Mesodermal cell (in vitro differentiated cells): ENCODE measurements at regions not wholly inside any gene's neighbourhood (a gene's known extent, or its start where the extent isn't known, plus 50 kb on each side); places are given as distances from the start of the nearest gene placed in this dataset.

ENCODE experiments used
- H3K27ac ChIP-seq: 2 replicates; pipeline ENCODE4 v1.7.0; 2013; ENCODE audit warnings: mild to moderate bottlenecking, low read depth, low read length, moderate library complexity; ENCODE audit not compliant: severe bottlenecking
- H3K36me3 ChIP-seq: 2 replicates; pipeline ENCODE4 v1.7.1; 2013; ENCODE audit warnings: mild to moderate bottlenecking, low read length, moderate library complexity; ENCODE audit not compliant: control insufficient read depth, insufficient read depth
- H3K4me1 ChIP-seq: one replicate; pipeline ENCODE4 v1.7.1; 2013; ENCODE audit warnings: mild to moderate bottlenecking, low read length; ENCODE audit not compliant: insufficient read depth, control insufficient read depth, poor library complexity, severe bottlenecking
- H3K4me3 ChIP-seq: 2 replicates; pipeline ENCODE4 v1.7.0; 2013; ENCODE audit warnings: low read length, control low read depth, mild to moderate bottlenecking; ENCODE audit not compliant: insufficient read depth, poor library complexity, severe bottlenecking; ENCODE audit errors: extremely low read depth
- H3K9me3 ChIP-seq: 2 replicates; pipeline ENCODE4 v1.7.1; 2013; ENCODE audit warnings: mild to moderate bottlenecking, low read length, moderate library complexity; ENCODE audit not compliant: control insufficient read depth
- WGBS, 2 experiments: methylation state at CpG; one replicate each; pipeline ENCODE4 v1.1.5; 2013; ENCODE audit warnings: missing lambda C conversion rate in 2 of 2; ENCODE audit not compliant: insufficient coverage in 2 of 2; 5-methylcytosine and 5-hydroxymethylcytosine counted together

GRCh38 chr7:81370822-81371221, 399.0 kb downstream of the HGF start:
- Histone ChIP-seq H3K27ac (no peak overlapping the region), H3K4me1 (no peaks in the 10 kb centered on the region), H3K36me3 (no peaks in the 10 kb centered on the region), H3K9me3 (no peaks in the 10 kb centered on the region), H3K4me3 (no peak overlapping the region)
- WGBS, 2 experiments = no CpG with 5 or more reads among the region's 1 CpG

GRCh38 chr7:81367326-81367931, 402.4 kb downstream of the HGF start:
- Histone ChIP-seq H3K4me3 (no peak overlapping the region), H3K27ac (no peak overlapping the region), H3K4me1 (no peaks in the 10 kb centered on the region), H3K9me3 (no peaks in the 10 kb centered on the region), H3K36me3 (no peaks in the 10 kb centered on the region)
- WGBS, 2 experiments = 89 to 92% methylated on average over 2 of the region's 3 CpGs

- Histone ChIP-seq H3K27ac (no peak overlapping the region), H3K36me3 (no peaks in the 10 kb centered on the region), H3K4me1 (no peaks in the 10 kb centered on the region), H3K9me3 (no peaks in the 10 kb centered on the region), H3K4me3 (no peak overlapping the region)
These were observed 403.3 kb downstream of the HGF start for GRCh38 chr7:81366546-81366945.

- 73 to 82% methylated on average over 2 of the region's 2 CpGs for WGBS, 2 experiments
- Histone ChIP-seq H3K4me3 (no peak overlapping the region), H3K36me3 (no peaks in the 10 kb centered on the region), H3K27ac (no peak overlapping the region), H3K4me1 (no peaks in the 10 kb centered on the region), H3K9me3 (no peaks in the 10 kb centered on the region)
These were observed 408.0 kb downstream of the HGF start for GRCh38 chr7:81361769-81362312.

GRCh38 chr7:81355911-81356310, 413.9 kb downstream of the HGF start:
- Histone ChIP-seq H3K36me3 (no peaks in the 10 kb centered on the region), H3K9me3 (no peaks in the 10 kb centered on the region), H3K27ac (no peak overlapping the region), H3K4me1 (no peaks in the 10 kb centered on the region), H3K4me3 (no peak overlapping the region)
- no CpG with 5 or more reads among the region's 2 CpGs for WGBS, 2 experiments

- no peak overlapping the region for H3K27ac ChIP-seq
- H3K4me1 ChIP-seq = no peaks in the 10 kb centered on the region
- H3K36me3 ChIP-seq = no peaks in the 10 kb centered on the region
- WGBS, 2 experiments = no CpG with 5 or more reads among the region's 5 CpGs
- no peaks in the 10 kb centered on the region for H3K9me3 ChIP-seq
- no peak overlapping the region for H3K4me3 ChIP-seq
These were observed 420.8 kb downstream of the HGF start for GRCh38 chr7:81349044-81349443.

- Histone ChIP-seq H3K4me1 (no peaks in the 10 kb centered on the region), H3K27ac (no peak overlapping the region), H3K36me3 (no peaks in the 10 kb centered on the region), H3K4me3 (no peak overlapping the region), H3K9me3 (no peaks in the 10 kb centered on the region)
- WGBS, 2 experiments = no CpG with 5 or more reads among the region's 2 CpGs
These were observed 421.1 kb upstream of the SEMA3C start for GRCh38 chr7:81339946-81340345.

- 100% methylated on average over 1 to 7 of the region's 13 CpGs for WGBS, 2 experiments
- Histone ChIP-seq H3K4me3 (no peak overlapping the region), H3K36me3 (no peaks in the 10 kb centered on the region), H3K27ac (no peak overlapping the region), H3K4me1 (no peaks in the 10 kb centered on the region), H3K9me3 (no peaks in the 10 kb centered on the region)
These were observed 414.7 kb upstream of the SEMA3C start for GRCh38 chr7:81333536-81333935.

GRCh38 chr7:81333004-81333403, 414.2 kb upstream of the SEMA3C start:
- Histone ChIP-seq H3K27ac (no peak overlapping the region), H3K4me1 (no peaks in the 10 kb centered on the region), H3K36me3 (no peaks in the 10 kb centered on the region), H3K9me3 (no peaks in the 10 kb centered on the region), H3K4me3 (no peak overlapping the region)
- WGBS, 2 experiments = no CpG with 5 or more reads among the region's 1 CpG

- Histone ChIP-seq H3K36me3 (no peaks in the 10 kb centered on the region), H3K9me3 (no peaks in the 10 kb centered on the region), H3K27ac (no peak overlapping the region), H3K4me1 (no peaks in the 10 kb centered on the region), H3K4me3 (no peak overlapping the region)
- WGBS, 2 experiments = no CpG with 5 or more reads among the region's 1 CpG
These were observed 412.5 kb upstream of the SEMA3C start for GRCh38 chr7:81331061-81332018.

- H3K4me3 ChIP-seq = no peak overlapping the region
- H3K36me3 ChIP-seq = no peaks in the 10 kb centered on the region
- 82 to 91% methylated on average over 1 of the region's 1 CpG for WGBS, 2 experiments
These were observed 411.3 kb upstream of the SEMA3C start for GRCh38 chr7:81330108-81330507.

More at GRCh38 chr7:81330108-81330507, 411.3 kb upstream of the SEMA3C start:
- Histone ChIP-seq H3K9me3 (no peaks in the 10 kb centered on the region), H3K4me1 (no peaks in the 10 kb centered on the region), H3K27ac (no peak overlapping the region)
